Neural cell (in vitro differentiated cells): ENCODE measurements at regions not wholly inside any gene's neighbourhood (a gene's known extent, or its start where the extent isn't known, plus 50 kb on each side); places are given as distances from the start of the nearest gene placed in this dataset.

Experiments
- H2AFZ ChIP-seq: fragments of 200-600, 300-800 bp; sonication (generic), shearing (Covaris generic); 2 replicates; pipeline ENCODE4 v1.6.0; 2014; ENCODE audit warnings: low read depth, mild to moderate bottlenecking, antibody characterized with exemption, low read length, moderate library complexity
- H3F3A ChIP-seq: fragments of 200-600 bp; shearing (Covaris generic); 2 replicates; pipeline ENCODE4 v1.6.1; 2016; ENCODE audit warnings: mild to moderate bottlenecking, moderate library complexity, mixed read lengths, antibody characterized with exemption, low read length; ENCODE audit not compliant: insufficient read depth, poor library complexity, severe bottlenecking
- H3K27ac ChIP-seq: fragments of 200-600, 300-800 bp; sonication (generic), shearing (Covaris generic); 2 replicates; pipeline ENCODE4 v1.5.1; 2014; ENCODE audit warnings: mild to moderate bottlenecking, low read length, moderate library complexity
- H3K27me3 ChIP-seq: fragments of 300-800, 200-600 bp; sonication (generic), shearing (Covaris generic); 2 replicates; pipeline ENCODE4 v1.6.0; 2014; ENCODE audit warnings: mild to moderate bottlenecking, low read depth, low read length, moderate library complexity; ENCODE audit not compliant: insufficient read depth
- H3K36me3 ChIP-seq: fragments of 300-800, 200-600 bp; sonication (generic), shearing (Covaris generic); 2 replicates; pipeline ENCODE4 v1.5.1; 2014; ENCODE audit warnings: mild to moderate bottlenecking, antibody characterized with exemption, low read length, moderate library complexity; ENCODE audit not compliant: insufficient read depth
- H3K4me2 ChIP-seq: fragments of 300-800, 200-600 bp; sonication (generic), shearing (Covaris generic); 2 replicates; pipeline ENCODE4 v1.6.0; 2014; ENCODE audit warnings: mild to moderate bottlenecking, low read length
- H3K4me3 ChIP-seq: fragments of 300-800, 200-600 bp; sonication (generic), shearing (Covaris generic); 2 replicates; pipeline ENCODE4 v1.5.1; 2014; ENCODE audit warnings: mild to moderate bottlenecking, low read length, moderate library complexity
- H3K79me2 ChIP-seq: fragments of 200-600 bp; shearing (Covaris generic); replicated peaks from 2 replicates; pipeline ENCODE4 v1.6.0; 2014; ENCODE audit warnings: mild to moderate bottlenecking, low read length, moderate library complexity; ENCODE audit not compliant: insufficient read depth
- H3K9ac ChIP-seq: fragments of 300-800, 200-600 bp; sonication (generic), shearing (Covaris generic); 2 replicates; pipeline ENCODE4 v1.6.1; 2016; ENCODE audit warnings: mild to moderate bottlenecking, low read length, mixed read lengths
- H3K9me2 ChIP-seq: fragments of 200-600 bp; shearing (Covaris generic); 2 replicates; pipeline ENCODE4 v1.6.1; 2016; ENCODE audit warnings: mild to moderate bottlenecking, low read length, mixed read lengths; ENCODE audit not compliant: insufficient read depth
- H3K9me3 ChIP-seq: fragments of 200-600, 300-800 bp; sonication (generic), shearing (Covaris generic); 2 replicates; pipeline ENCODE4 v1.6.1; 2016; ENCODE audit warnings: mild to moderate bottlenecking, mixed run types, low read length, moderate library complexity, mixed read lengths
- H4K20me1 ChIP-seq: fragments of 200-600 bp; shearing (Covaris generic); 2 replicates; pipeline ENCODE4 v1.6.1; 2016; ENCODE audit warnings: mild to moderate bottlenecking, mixed run types; ENCODE audit not compliant: insufficient read depth
- CTCF ChIP-seq: fragments of 450-650 bp; IDR thresholded peaks from 2 replicates; pipeline ENCODE4 v1.5.1; 2014; ENCODE audit warnings: antibody characterized with exemption, mild to moderate bottlenecking, moderate library complexity; ENCODE audit not compliant: poor library complexity, severe bottlenecking
- EP300 ChIP-seq: fragments of 450-650 bp; conservative IDR thresholded peaks from 2 replicates; pipeline ENCODE4 v1.6.1; 2014; ENCODE audit warnings: antibody characterized with exemption, mild to moderate bottlenecking, moderate library complexity; ENCODE audit not compliant: poor library complexity, severe bottlenecking
- EZH2 ChIP-seq: fragments of 200-600, 300-800 bp; shearing (Covaris generic), sonication (generic); IDR thresholded peaks from 2 replicates; pipeline ENCODE4 v1.6.1; 2014; ENCODE audit warnings: antibody characterized with exemption, low read length, borderline replicate concordance, mild to moderate bottlenecking; ENCODE audit not compliant: insufficient read depth, poor library complexity, severe bottlenecking
- MXI1 ChIP-seq: fragments of 450-650 bp; conservative IDR thresholded peaks from 2 replicates; pipeline ENCODE4 v1.6.1; 2014; ENCODE audit warnings: antibody characterized with exemption, mild to moderate bottlenecking; ENCODE audit not compliant: poor library complexity, severe bottlenecking
- POLR2AphosphoS5 ChIP-seq: IDR thresholded peaks from 2 replicates; pipeline ENCODE4 v1.6.1; 2012
- RAD21 ChIP-seq: fragments of 450-650 bp; conservative IDR thresholded peaks from 2 replicates; pipeline ENCODE4 v1.6.1; 2014; ENCODE audit warnings: antibody characterized with exemption, mild to moderate bottlenecking, moderate library complexity
- REST ChIP-seq: IDR thresholded peaks from 2 replicates; pipeline ENCODE4 v1.6.1; 2012; ENCODE audit warnings: borderline replicate concordance
- SMC3 ChIP-seq: fragments of 450-650 bp; conservative IDR thresholded peaks from 2 replicates; pipeline ENCODE4 v1.6.1; 2014; ENCODE audit warnings: antibody characterized with exemption, mild to moderate bottlenecking, moderate library complexity; ENCODE audit not compliant: poor library complexity
- TAF1 ChIP-seq: IDR thresholded peaks from 2 replicates; pipeline ENCODE4 v1.6.1; 2012; ENCODE audit warnings: low read depth

- Histone ChIP-seq H3K27ac (no peak overlapping the region), H3K79me2 (no peaks in the 10 kb centered on the region), H4K20me1 (no peaks in the 10 kb centered on the region), H3K4me3 (no peak overlapping the region), H3K9ac (no peak overlapping the region), H3K4me2 (no peak overlapping the region), H3F3A (no peaks in the 10 kb centered on the region), H3K36me3 (no peaks in the 10 kb centered on the region), H2AFZ (no peak overlapping the region), H3K9me2 (no peaks in the 10 kb centered on the region), H3K9me3 (peaks cover 8% of the 10 kb centered on the region), H3K27me3 (no peaks in the 10 kb centered on the region)
- TF ChIP-seq RAD21 (no peak), EP300 (no peak), TAF1 (no peak), SMC3 (no peak), POLR2AphosphoS5 (no peak), REST (no peak), MXI1 (no peak), CTCF (no peak), EZH2 (no peak)
Measured at GRCh38 chr10:31624611-31625010, 304.0 kb downstream of the ARHGAP12 start.

- no peaks in the 10 kb centered on the region for H3F3A ChIP-seq
- H3K9me3 ChIP-seq: peaks cover 8% of the 10 kb centered on the region
- no peaks in the 10 kb centered on the region for H3K36me3 ChIP-seq
- H3K27me3 ChIP-seq: no peaks in the 10 kb centered on the region
- no peaks in the 10 kb centered on the region for H3K79me2 ChIP-seq
- no peak for TF ChIP-seq EZH2
- TF ChIP-seq RAD21: no peak
- TF ChIP-seq EP300: no peak
- no peak for TF ChIP-seq TAF1
- TF ChIP-seq CTCF: no peak
- TF ChIP-seq MXI1: no peak
- TF ChIP-seq REST: no peak
- TF ChIP-seq POLR2AphosphoS5: no peak
- no peak for TF ChIP-seq SMC3
- no peak overlapping the region for H2AFZ ChIP-seq
- no peak overlapping the region for H3K4me2 ChIP-seq
- no peak overlapping the region for H3K9ac ChIP-seq
- no peaks in the 10 kb centered on the region for H3K9me2 ChIP-seq
- no peak overlapping the region for H3K27ac ChIP-seq
- H4K20me1 ChIP-seq: no peaks in the 10 kb centered on the region
- no peak overlapping the region for H3K4me3 ChIP-seq
Measured at GRCh38 chr10:31623947-31624346, 304.7 kb downstream of the ARHGAP12 start.
